ENCODE measurements at regions not wholly inside any gene's neighbourhood (a gene's known extent, or its start where the extent isn't known, plus 50 kb on each side); places are given as distances from the start of the nearest gene placed in this dataset.

- Histone ChIP-seq H3K4me1 (no peaks in the 10 kb centered on the region), H3K36me3 (ENCODE audit: low read depth, missing control alignments) (no peaks in the 10 kb centered on the region), H3K27me3 (no peaks in the 10 kb centered on the region), H3K9me3 (no peaks in the 10 kb centered on the region), H3K4me3 (no peak overlapping the region), H3K27ac (no peak overlapping the region)
- TF ChIP-seq CTCF (IDR thresholded peaks at IDR 0.05) (no peak), POLR2A (IDR thresholded peaks at IDR 0.05) (no peak)
- DNase-seq = peak; percentile 52
- WGBS, 2 donors = 48 to 65% methylated on average over 4 of the region's 4 CpGs
- intact Hi-C loops (cut with DNase I; ENCODE audit: low total_unique reads) = no loop called here
Observed at GRCh38 chr1:56304975-56305374, 274.4 kb downstream of the PLPP3 start.

GRCh38 chr1:56303805-56304204 is 275.6 kb downstream of the PLPP3 start:
- no peak for TF ChIP-seq CTCF (IDR thresholded peaks at IDR 0.05)
- no peak for TF ChIP-seq POLR2A (IDR thresholded peaks at IDR 0.05)
- no peak for DNase-seq
- 71 to 75% methylated on average over 1 of the region's 1 CpG for WGBS, 2 donors
- H3K4me3 ChIP-seq = no peak overlapping the region
- no peaks in the 10 kb centered on the region for H3K36me3 ChIP-seq (ENCODE audit: low read depth, missing control alignments)
- intact Hi-C loops (cut with DNase I; ENCODE audit: low total_unique reads) = no loop called here
- H3K4me1 ChIP-seq = no peaks in the 10 kb centered on the region
- no peaks in the 10 kb centered on the region for H3K9me3 ChIP-seq
- H3K27ac ChIP-seq = peak overlapping the region in 1 of 2 donors; percentile 43
- no peaks in the 10 kb centered on the region for H3K27me3 ChIP-seq

GRCh38 chr1:56302878-56303277 is 276.5 kb downstream of the PLPP3 start:
- WGBS, 2 donors = 81 to 92% methylated on average over 2 of the region's 2 CpGs
- Histone ChIP-seq H3K9me3 (no peaks in the 10 kb centered on the region), H3K4me1 (no peaks in the 10 kb centered on the region), H3K36me3 (ENCODE audit: low read depth, missing control alignments) (no peaks in the 10 kb centered on the region), H3K4me3 (no peak overlapping the region), H3K27me3 (no peaks in the 10 kb centered on the region), H3K27ac (no peak overlapping the region)
- TF ChIP-seq CTCF (IDR thresholded peaks at IDR 0.05) (no peak), POLR2A (IDR thresholded peaks at IDR 0.05) (no peak)
- intact Hi-C loops (cut with DNase I; ENCODE audit: low total_unique reads) = no loop called here
- DNase-seq = no peak

- WGBS, 2 donors = 87 to 91% methylated on average over 5 of the region's 5 CpGs
- intact Hi-C loops (cut with DNase I; ENCODE audit: low total_unique reads) = no loop called here
Observed at GRCh38 chr1:56301791-56302190, 277.6 kb downstream of the PLPP3 start.

More at GRCh38 chr1:56301791-56302190, 277.6 kb downstream of the PLPP3 start:
- Histone ChIP-seq H3K4me1 (no peaks in the 10 kb centered on the region), H3K27ac (no peak overlapping the region), H3K9me3 (no peaks in the 10 kb centered on the region), H3K4me3 (no peak overlapping the region), H3K27me3 (no peaks in the 10 kb centered on the region), H3K36me3 (ENCODE audit: low read depth, missing control alignments) (no peaks in the 10 kb centered on the region)
- DNase-seq = no peak
- no peak for TF ChIP-seq CTCF (IDR thresholded peaks at IDR 0.05)
- no peak for TF ChIP-seq POLR2A (IDR thresholded peaks at IDR 0.05)

All from testis (tissue), 2 donors.